ENCODE measurements at regions not wholly inside any gene's neighbourhood (a gene's known extent, or its start where the extent isn't known, plus 50 kb on each side); places are given as distances from the start of the nearest gene placed in this dataset.
"Not testable (repeated sequence)": the region's sequence is repeated elsewhere in the genome, so short reads cannot be mapped to it uniquely, and the experiment has no call there.

- DNase-seq (ENCODE audit: low spot score): no peak
Observed at GRCh38 chr22:22697377-22698117, 53.1 kb downstream of the GGTLC2 start.

DNA sequence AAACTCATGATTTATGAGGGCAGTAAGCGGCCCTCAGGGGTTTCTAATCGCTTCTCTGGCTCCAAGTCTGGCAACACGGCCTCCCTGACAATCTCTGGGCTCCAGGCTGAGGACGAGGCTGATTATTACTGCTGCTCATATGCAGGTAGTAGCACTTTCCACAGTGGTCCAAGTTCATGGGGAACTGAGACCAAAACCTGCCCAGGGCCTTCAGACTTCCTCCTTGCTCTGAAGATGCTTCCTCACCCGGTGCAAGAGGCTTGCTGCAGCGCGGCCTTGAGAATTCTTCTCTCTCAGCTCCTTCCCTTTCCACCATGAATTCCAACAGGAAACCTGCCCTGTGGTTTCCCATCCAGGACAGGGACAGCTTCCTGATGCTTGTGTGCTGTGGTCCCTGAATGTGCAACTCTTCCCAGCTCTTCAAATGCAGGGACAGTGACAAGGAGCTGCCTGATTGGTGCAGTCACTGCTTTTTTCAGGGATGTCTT is 53.9 kb downstream of the GGTLC2 start:
- no peak for DNase-seq (ENCODE audit: low spot score)

DNA sequence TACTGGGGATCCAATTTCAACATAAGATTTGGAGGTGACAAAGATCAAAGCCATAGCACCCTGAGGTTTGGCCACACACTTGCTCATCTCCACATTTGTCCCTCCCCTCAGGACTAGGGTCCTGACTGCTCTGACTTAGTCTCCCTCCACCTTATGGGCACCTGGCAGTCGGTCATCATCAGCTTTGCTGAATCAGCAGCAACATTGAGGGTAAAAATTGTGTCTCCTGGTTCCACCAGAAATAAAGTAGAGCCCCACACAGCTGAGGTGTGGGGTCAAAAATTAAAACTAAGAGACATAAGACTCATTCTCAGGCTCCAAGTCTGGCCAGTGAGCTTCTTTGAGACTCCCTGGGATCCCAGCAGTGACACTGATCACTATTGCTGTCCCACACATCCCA is 56.2 kb downstream of the GGTLC2 start:
- DNase-seq (ENCODE audit: low spot score): no peak

GRCh38 chr22:22701557-22701956 is 57.1 kb downstream of the GGTLC2 start:
- not testable (repeated sequence) for DNase-seq (ENCODE audit: low spot score)

DNA sequence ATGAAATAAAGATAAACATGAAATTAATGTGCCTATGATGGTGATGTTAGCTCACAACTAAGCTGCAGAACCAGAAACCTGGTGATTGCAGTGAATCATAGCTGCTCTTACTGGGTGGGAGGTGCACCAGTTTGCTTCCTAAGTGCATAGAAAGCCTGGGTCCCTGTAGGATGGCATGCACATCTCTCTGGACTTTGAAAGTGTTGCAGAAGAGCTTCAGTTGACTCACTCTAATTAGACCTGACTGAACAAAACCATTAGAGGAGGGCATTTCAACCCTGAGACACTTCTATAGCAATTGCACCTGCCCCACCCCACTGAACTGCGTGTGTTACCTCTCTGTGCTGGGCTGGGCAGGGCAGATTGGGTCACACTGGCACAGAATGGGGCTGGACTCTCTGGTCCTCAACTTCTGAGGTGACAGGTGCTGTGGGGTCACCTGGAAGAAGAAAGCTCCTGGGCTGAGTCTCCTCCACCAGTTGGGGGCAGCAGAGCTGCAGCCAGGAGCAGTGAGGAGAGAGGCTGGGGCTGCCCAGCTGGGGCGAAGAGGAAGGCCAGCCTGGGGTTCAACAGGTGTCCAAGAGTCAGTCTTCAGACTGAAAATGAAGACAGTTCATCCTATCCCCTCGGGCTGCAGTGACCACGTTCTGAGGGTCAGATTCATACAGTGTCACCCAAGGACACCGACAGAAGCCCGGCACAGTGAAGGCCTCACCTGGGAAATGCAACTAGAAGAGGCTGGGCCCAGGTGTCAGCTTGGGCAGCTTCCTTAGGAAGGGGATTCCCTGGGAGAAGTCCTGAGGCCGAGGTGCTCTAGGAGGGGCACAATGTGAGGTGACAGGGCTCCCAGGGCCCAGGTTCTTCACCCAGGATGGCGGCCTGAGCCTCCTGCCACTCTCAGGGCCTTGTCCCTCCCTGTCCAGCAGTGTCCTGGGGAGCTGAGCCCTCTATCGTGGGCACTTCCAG is 58.1 kb downstream of the GGTLC2 start:
- DNase-seq (ENCODE audit: low spot score): no peak

GRCh38 chr22:22703203-22703570 is 58.8 kb downstream of the GGTLC2 start:
- DNase-seq (ENCODE audit: low spot score): no peak

DNA sequence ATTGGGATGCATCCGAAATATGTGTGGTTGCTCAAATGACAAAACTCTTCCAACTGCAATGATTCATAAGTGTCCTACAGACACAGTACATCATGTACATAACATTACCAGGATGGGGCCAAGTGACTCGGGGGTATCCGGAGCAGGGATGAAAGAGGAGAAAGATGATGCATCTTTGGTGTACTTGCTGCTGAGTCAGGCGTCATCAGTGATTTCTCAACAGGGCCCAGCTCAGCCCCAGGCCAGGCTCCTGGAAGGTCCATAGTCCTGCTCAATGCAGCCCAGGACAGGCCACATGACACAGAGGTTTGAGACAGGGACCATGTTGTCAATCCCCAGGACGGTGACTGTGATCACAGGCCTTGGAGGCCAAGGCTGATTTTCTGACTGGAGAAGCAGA is 59.3 kb downstream of the GGTLC2 start:
- no peak for DNase-seq (ENCODE audit: low spot score)

DNA sequence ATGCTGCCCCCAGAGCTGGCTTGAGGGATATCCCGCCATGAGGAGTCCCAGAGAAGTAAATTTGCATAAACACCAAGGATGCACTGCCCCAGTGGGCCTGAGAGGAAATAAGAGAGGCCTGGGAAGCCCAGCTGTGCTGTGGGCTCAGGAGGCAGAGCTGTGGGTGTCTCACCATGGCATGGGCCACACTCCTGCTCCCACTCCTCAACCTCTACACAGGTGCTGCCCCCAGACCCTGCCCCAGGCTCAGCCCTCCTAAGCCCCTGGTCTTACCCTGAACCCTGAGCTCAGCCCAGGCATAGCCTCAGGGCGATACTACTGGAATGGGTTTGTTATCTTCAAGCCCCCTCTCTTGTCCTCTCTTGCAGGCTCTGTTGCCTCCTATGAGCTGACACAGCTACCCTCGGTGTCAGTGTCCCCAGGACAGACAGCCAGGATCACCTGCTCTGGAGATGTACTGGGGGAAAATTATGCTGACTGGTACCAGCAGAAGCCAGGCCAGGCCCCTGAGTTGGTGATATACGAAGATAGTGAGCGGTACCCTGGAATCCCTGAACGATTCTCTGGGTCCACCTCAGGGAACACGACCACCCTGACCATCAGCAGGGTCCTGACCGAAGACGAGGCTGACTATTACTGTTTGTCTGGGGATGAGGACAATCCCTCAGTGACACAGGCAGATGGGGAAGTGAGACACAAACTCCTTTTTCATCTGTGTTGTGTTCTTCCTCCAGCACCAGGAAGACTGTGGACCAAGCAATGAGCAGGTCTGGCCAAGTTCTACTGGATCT is 59.9 kb downstream of the GGTLC2 start:
- no peak for DNase-seq (ENCODE audit: low spot score)

GRCh38 chr22:22705328-22706100 is 61.1 kb downstream of the GGTLC2 start:
- DNase-seq (ENCODE audit: low spot score): no peak

DNA sequence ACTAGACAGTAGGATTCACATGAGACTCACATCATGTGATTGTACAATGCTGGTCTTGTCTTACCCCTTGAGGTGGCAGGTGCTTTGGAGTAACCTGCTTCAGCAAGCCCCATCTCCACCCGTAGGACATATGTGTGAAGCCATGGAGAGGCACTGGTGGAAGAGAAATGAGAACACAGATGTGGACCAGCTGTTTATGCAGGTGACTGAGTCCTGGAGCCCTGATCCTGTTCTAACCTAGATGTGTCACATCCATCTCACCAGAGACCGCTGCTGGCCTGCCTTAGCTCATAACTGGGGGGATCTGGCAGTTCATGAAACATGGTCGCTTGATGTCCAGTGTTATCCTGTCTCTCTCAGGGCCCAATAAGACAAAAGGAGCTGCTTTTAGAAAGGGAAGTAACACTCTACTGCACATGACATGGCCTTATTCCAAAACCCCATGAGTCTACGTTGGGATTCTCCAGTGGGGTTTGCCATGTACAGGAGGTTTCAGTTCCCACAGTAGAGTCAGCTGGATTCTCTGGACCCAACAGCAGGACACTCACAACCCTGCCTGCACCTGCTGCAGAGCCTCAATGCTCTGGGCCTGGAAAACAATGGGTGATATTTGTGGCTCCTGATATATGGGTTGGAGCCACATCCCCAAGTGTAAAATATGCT is 62.0 kb downstream of the GGTLC2 start:
- DNase-seq (ENCODE audit: low spot score): no peak

GRCh38 chr22:22709719-22710445 is 65.5 kb downstream of the GGTLC2 start:
- DNase-seq (ENCODE audit: low spot score): no peak

GRCh38 chr22:22710719-22711531 is 66.5 kb downstream of the GGTLC2 start:
- peak; percentile 83 for DNase-seq (ENCODE audit: low spot score)

- no peak for DNase-seq (ENCODE audit: low spot score)
Observed at GRCh38 chr22:22711532-22711913, 67.1 kb downstream of the GGTLC2 start.

DNA sequence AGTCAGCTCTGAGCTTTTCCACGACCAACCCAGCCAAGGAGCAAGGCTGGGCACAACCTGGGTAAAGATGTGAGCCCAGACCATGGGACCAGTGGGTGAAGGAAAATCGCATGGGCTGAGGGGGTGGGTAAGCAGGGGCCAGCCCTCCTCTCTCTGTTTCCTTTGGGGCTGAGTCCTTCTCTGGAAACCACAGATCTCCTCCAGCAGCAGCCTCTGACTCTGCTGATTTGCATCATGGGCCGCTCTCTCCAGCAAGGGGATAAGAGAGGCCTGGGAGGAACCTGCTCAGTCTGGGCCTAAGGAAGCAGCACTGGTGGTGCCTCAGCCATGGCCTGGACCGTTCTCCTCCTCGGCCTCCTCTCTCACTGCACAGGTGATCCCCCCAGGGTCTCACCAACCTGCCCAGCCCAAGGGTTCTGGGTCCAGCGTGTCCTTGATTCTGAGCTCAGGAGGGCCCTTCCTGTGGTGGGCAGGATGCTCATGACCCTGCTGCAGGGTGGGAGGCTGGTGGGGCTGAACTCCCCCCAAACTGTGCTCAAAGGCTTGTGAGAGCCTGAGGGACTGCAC is 67.8 kb downstream of the GGTLC2 start:
- no peak for DNase-seq (ENCODE audit: low spot score)

DNA sequence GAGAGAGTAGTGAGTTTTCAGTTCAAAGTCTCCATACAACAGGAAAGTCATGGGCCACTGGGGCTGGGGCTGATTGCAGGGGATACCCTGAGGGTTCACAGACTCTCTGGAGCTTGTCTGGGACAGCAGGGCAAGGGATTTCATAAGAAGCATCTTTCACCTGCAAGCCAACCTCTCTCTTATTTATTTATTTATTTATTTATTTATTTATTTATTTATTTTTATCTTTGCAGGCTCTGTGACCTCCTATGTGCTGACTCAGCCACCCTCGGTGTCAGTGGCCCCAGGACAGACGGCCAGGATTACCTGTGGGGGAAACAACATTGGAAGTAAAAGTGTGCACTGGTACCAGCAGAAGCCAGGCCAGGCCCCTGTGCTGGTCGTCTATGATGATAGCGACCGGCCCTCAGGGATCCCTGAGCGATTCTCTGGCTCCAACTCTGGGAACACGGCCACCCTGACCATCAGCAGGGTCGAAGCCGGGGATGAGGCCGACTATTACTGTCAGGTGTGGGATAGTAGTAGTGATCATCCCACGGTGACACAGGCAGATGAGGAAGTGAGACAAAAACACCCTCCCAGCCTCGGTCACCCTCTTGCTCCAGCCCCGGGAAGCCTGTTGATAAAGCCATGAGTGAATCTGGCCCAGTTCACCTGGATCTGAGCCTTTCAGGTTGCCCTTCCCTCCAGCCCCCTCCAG is 68.4 kb downstream of the GGTLC2 start:
- no peak for DNase-seq (ENCODE audit: low spot score)

DNA sequence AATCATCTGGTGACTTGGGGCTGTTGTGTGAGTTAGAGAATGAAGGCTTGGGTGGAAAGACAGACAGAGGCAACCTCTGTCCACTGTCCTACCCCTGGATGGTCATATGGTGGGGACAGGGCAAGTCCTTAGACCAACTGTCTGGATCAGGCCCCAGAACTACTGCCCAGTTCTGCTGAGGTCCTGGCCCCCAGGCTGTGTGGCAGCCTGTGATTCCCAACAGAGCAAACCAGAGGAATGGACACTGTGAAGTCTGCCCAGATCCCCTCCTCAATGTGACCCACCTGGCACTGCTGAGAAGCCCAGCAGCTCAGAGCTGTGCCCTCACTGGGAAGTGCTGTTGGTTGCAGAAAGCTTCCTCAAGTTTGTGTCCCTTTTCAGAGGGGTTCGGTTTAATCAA is 69.0 kb downstream of the GGTLC2 start:
- no peak for DNase-seq (ENCODE audit: low spot score)

DNA sequence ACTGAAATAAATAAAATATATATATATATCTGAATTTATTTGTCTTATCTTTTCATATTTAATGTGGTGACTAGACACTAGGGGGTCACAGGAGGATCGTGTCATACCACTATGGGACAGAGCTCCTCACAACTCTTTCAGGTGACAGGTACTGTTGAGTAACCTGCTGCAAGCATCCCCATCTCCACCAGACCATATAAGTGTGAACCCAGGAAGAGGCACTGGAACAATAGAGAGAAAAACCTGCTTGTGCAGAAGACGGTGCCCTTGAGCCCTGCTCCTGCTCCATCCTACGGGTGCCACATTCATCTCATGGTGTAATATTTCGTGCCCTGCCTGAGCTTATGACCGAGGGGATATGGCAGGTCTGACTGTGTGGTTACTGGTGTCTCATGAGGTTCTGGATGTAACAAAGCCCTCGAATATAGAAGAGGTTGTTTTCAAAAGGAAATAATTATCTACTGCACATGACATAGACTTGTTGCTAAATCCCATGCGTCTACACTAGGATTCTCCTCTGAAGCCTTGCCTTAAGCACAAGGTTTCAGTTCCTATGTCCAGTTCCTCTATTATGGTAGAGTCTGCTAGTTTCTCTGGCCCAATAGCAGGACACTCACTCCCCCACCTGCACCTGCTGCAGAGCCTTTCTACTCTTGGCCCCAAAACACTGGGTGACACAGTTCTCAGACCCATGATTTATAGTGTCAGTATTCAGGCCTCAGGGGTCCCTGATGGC is 70.4 kb downstream of the GGTLC2 start:
- DNase-seq (ENCODE audit: low spot score): no peak

Data from D341Med (cell line).